Astrocyte (in vitro differentiated cells and primary cell): ENCODE measurements at regions not wholly inside any gene's neighbourhood (a gene's known extent, or its start where the extent isn't known, plus 50 kb on each side); places are given as distances from the start of the nearest gene placed in this dataset.

ENCODE experiments used
- DNase-seq: peaks from one replicate; pipeline ENCODE4 v3.0.0-alpha.2; 2010; ENCODE audit warnings: low read depth
- FAIRE-seq: peaks from 2 replicates; lab custom pipeline; 2011; peaks lifted over from hg19 to GRCh38; lab: Jason Lieb, UNC
- H2AFZ ChIP-seq: 2 replicates; pipeline ENCODE4 v1.6.0; 2012; ENCODE audit warnings: low read depth, low read length, inconsistent platforms
- H3K27ac ChIP-seq: 2 replicates; pipeline ENCODE4 v1.5.1; 2011; ENCODE audit warnings: low read depth, low read length, inconsistent platforms
- H3K27me3 ChIP-seq: 2 replicates; pipeline ENCODE4 v1.6.0; 2011; ENCODE audit warnings: low read length, inconsistent platforms; ENCODE audit not compliant: insufficient read depth
- H3K36me3 ChIP-seq: 2 replicates; pipeline ENCODE4 v1.5.1; 2011; ENCODE audit warnings: low read length, inconsistent platforms; ENCODE audit not compliant: insufficient read depth
- H3K4me1 ChIP-seq: 2 replicates; pipeline ENCODE4 v1.5.1; 2011; ENCODE audit warnings: low read length, inconsistent platforms; ENCODE audit not compliant: insufficient read depth
- H3K4me2 ChIP-seq: 2 replicates; pipeline ENCODE4 v1.6.0; 2012; ENCODE audit warnings: low read length, inconsistent platforms
- H3K4me3 ChIP-seq: 2 replicates; pipeline ENCODE4 v1.5.1; 2011; ENCODE audit warnings: low read depth, mild to moderate bottlenecking, low read length, inconsistent platforms; ENCODE audit not compliant: insufficient read depth
- H3K79me2 ChIP-seq: 2 replicates; pipeline ENCODE4 v1.6.0; 2012; ENCODE audit warnings: mild to moderate bottlenecking, low read length, inconsistent platforms; ENCODE audit not compliant: insufficient read depth
- H3K9ac ChIP-seq: 2 replicates; pipeline ENCODE4 v1.6.0; 2012; ENCODE audit warnings: mild to moderate bottlenecking, low read length, inconsistent platforms
- H3K9me3 ChIP-seq: 2 replicates; pipeline ENCODE4 v1.5.1; 2012; ENCODE audit warnings: low read depth, mild to moderate bottlenecking, low read length, inconsistent platforms; ENCODE audit not compliant: insufficient read depth
- H4K20me1 ChIP-seq: 2 replicates; pipeline ENCODE4 v1.6.0; 2012; ENCODE audit warnings: low read length, inconsistent platforms; ENCODE audit not compliant: insufficient read depth
- H3K27ac Mint-ChIP-seq: one replicate; pipeline ENCODE4 v1.8.0; 2021; ENCODE audit warnings: mild to moderate bottlenecking, mixed read lengths; ENCODE audit not compliant: unreplicated experiment
- H3K27me3 Mint-ChIP-seq: one replicate; pipeline ENCODE4 v1.8.0; 2021; ENCODE audit warnings: low read depth, mixed read lengths; ENCODE audit not compliant: unreplicated experiment
- H3K36me3 Mint-ChIP-seq: one replicate; pipeline ENCODE4 v1.8.0; 2021; ENCODE audit warnings: low read depth, mixed read lengths; ENCODE audit not compliant: unreplicated experiment
- H3K4me1 Mint-ChIP-seq: one replicate; pipeline ENCODE4 v1.8.0; 2021; ENCODE audit warnings: low read depth, mixed read lengths; ENCODE audit not compliant: unreplicated experiment
- H3K4me3 Mint-ChIP-seq: one replicate; pipeline ENCODE4 v1.8.0; 2021; ENCODE audit warnings: mild to moderate bottlenecking, moderate library complexity, mixed read lengths; ENCODE audit not compliant: unreplicated experiment
- H3K9me3 Mint-ChIP-seq: one replicate; pipeline ENCODE4 v1.8.0; 2021; ENCODE audit warnings: mild to moderate bottlenecking, mixed read lengths; ENCODE audit not compliant: unreplicated experiment
- CTCF ChIP-seq: IDR thresholded peaks from 2 replicates; pipeline ENCODE4 v1.5.1; 2011; ENCODE audit warnings: low read depth, mild to moderate bottlenecking, inconsistent platforms, low read length, moderate library complexity; ENCODE audit not compliant: insufficient read depth
- EZH2 ChIP-seq: IDR thresholded peaks from 2 replicates; pipeline ENCODE4 v1.6.1; 2012; ENCODE audit warnings: mild to moderate bottlenecking, low read length, inconsistent platforms; ENCODE audit not compliant: insufficient read depth

GRCh38 chr6:119501798-119502483 lies 152.4 kb upstream of the MAN1A1 start:
- no peaks in the 10 kb centered on the region for H3K36me3 ChIP-seq
- no peak for TF ChIP-seq CTCF
- TF ChIP-seq EZH2 = no peak
- no peak overlapping the region for H3K9ac ChIP-seq
- H3K27me3 ChIP-seq = no peaks in the 10 kb centered on the region
- H4K20me1 ChIP-seq = no peaks in the 10 kb centered on the region
- Mint-ChIP-seq H3K27ac (no peak overlapping the region), H3K4me1 (no peaks in the 10 kb centered on the region), H3K27me3 (no peaks in the 10 kb centered on the region), H3K36me3 (no peaks in the 10 kb centered on the region), H3K9me3 (no peaks in the 10 kb centered on the region), H3K4me3 (no peak overlapping the region)
- no peaks in the 10 kb centered on the region for H3K9me3 ChIP-seq
- H3K27ac ChIP-seq = no peak overlapping the region
- H3K4me3 ChIP-seq = no peak overlapping the region
- no peak for FAIRE-seq
- no peaks in the 10 kb centered on the region for H3K79me2 ChIP-seq
- no peak overlapping the region for H2AFZ ChIP-seq
- DNase-seq = no peak
- H3K4me2 ChIP-seq = no peak overlapping the region
- no peaks in the 10 kb centered on the region for H3K4me1 ChIP-seq

GRCh38 chr6:119499797-119500196 lies 150.2 kb upstream of the MAN1A1 start:
- H3K4me1 ChIP-seq = no peaks in the 10 kb centered on the region
- TF ChIP-seq CTCF = no peak
- TF ChIP-seq EZH2 = no peak
- H3K9me3 Mint-ChIP-seq = no peaks in the 10 kb centered on the region
- no peaks in the 10 kb centered on the region for H3K36me3 Mint-ChIP-seq
- no peaks in the 10 kb centered on the region for H3K27me3 ChIP-seq
- H4K20me1 ChIP-seq = no peaks in the 10 kb centered on the region
- no peak overlapping the region for H2AFZ ChIP-seq
- FAIRE-seq = no peak
- H3K27ac Mint-ChIP-seq = no peak overlapping the region
- H3K79me2 ChIP-seq = no peaks in the 10 kb centered on the region
- no peak overlapping the region for H3K9ac ChIP-seq
- H3K27me3 Mint-ChIP-seq = no peaks in the 10 kb centered on the region
- no peak for DNase-seq
- H3K4me3 ChIP-seq = no peak overlapping the region
- H3K36me3 ChIP-seq = no peaks in the 10 kb centered on the region
- H3K9me3 ChIP-seq = no peaks in the 10 kb centered on the region
- H3K27ac ChIP-seq = no peak overlapping the region
- no peak overlapping the region for H3K4me3 Mint-ChIP-seq
- no peak overlapping the region for H3K4me2 ChIP-seq
- H3K4me1 Mint-ChIP-seq = no peaks in the 10 kb centered on the region

GRCh38 chr6:119497988-119498727 lies 148.6 kb upstream of the MAN1A1 start:
- Histone ChIP-seq H3K27ac (no peak overlapping the region), H3K36me3 (no peaks in the 10 kb centered on the region), H3K4me2 (no peak overlapping the region), H4K20me1 (no peaks in the 10 kb centered on the region), H3K27me3 (no peaks in the 10 kb centered on the region), H3K4me1 (no peaks in the 10 kb centered on the region), H3K9me3 (no peaks in the 10 kb centered on the region), H3K79me2 (no peaks in the 10 kb centered on the region), H3K9ac (no peak overlapping the region), H3K4me3 (no peak overlapping the region), H2AFZ (no peak overlapping the region)
- H3K36me3 Mint-ChIP-seq = no peaks in the 10 kb centered on the region
- no peak overlapping the region for H3K4me3 Mint-ChIP-seq
- H3K27ac Mint-ChIP-seq = no peak overlapping the region
- no peaks in the 10 kb centered on the region for H3K4me1 Mint-ChIP-seq
- H3K9me3 Mint-ChIP-seq = no peaks in the 10 kb centered on the region
- no peaks in the 10 kb centered on the region for H3K27me3 Mint-ChIP-seq
- FAIRE-seq = no peak
- no peak for TF ChIP-seq CTCF
- no peak for TF ChIP-seq EZH2
- DNase-seq = no peak
